ENCODE measurements at regions not wholly inside any gene's neighbourhood (a gene's known extent, or its start where the extent isn't known, plus 50 kb on each side); places are given as distances from the start of the nearest gene placed in this dataset.

DNA sequence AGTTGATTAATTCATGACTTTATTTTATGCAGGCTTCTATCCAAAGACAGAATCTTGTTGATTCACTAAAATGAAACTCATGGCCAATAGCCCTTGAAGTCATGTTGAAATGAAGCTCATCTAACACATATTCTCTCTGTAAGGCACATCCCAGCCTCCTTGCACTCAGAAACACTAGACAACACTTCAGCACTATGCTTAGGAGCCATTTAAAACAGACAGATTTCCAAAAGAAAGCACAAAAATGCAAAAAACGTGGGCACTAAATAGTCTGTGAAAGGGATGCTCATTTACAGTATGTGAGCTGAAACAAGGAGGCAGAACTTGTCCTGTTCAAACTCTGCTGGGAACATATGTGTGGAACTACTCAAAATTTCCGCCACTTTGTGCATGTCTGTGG lies 124.4 kb downstream of the MYCN start:
- H3K9me3 ChIP-seq, result no peaks in the 10 kb centered on the region

GRCh38 chr2:16063955-16064633 lies 123.7 kb downstream of the MYCN start:
- no peak for ATAC-seq (ENCODE audit: insufficient number of reproducible peaks, low FRiP score, low read depth)
- TF ChIP-seq CTCF (IDR thresholded peaks at IDR 0.05), result no peak

More for the DNA sequence above, 124.4 kb downstream of the MYCN start:
- no peak for TF ChIP-seq CTCF (IDR thresholded peaks at IDR 0.05)
- H3K27me3 ChIP-seq (replicated peaks; ENCODE audit: insufficient read depth), result no peaks in the 10 kb centered on the region
- no peak for DNase-seq (ENCODE audit: low spot score)
- no peaks in the 10 kb centered on the region for H3K4me1 ChIP-seq (ENCODE audit: control insufficient read depth in 1 of 2, low read depth in 2 of 2)
- H3K4me3 ChIP-seq, result no peak overlapping the region
- no peak for ATAC-seq (ENCODE audit: insufficient number of reproducible peaks, low FRiP score, low read depth)
- no peak overlapping the region for H3K27ac ChIP-seq
- H3K36me3 ChIP-seq, result no peaks in the 10 kb centered on the region

GRCh38 chr2:16063251-16063850 lies 123.0 kb downstream of the MYCN start:
- DNase-seq (ENCODE audit: low spot score) (no peak), ATAC-seq (ENCODE audit: insufficient number of reproducible peaks, low FRiP score, low read depth) (no peak)
- H3K36me3 ChIP-seq, result no peaks in the 10 kb centered on the region
- H3K27me3 ChIP-seq (replicated peaks; ENCODE audit: insufficient read depth), result no peaks in the 10 kb centered on the region
- H3K9me3 ChIP-seq, result no peaks in the 10 kb centered on the region
- no peaks in the 10 kb centered on the region for H3K4me1 ChIP-seq (ENCODE audit: control insufficient read depth in 1 of 2, low read depth in 2 of 2)
- TF ChIP-seq CTCF (IDR thresholded peaks at IDR 0.05), result no peak
- no peak overlapping the region for H3K4me3 ChIP-seq
- H3K27ac ChIP-seq, result no peak overlapping the region

More at GRCh38 chr2:16063955-16064633, 123.7 kb downstream of the MYCN start:
- H3K4me3 ChIP-seq, result no peak overlapping the region
- no peaks in the 10 kb centered on the region for H3K36me3 ChIP-seq
- no peaks in the 10 kb centered on the region for H3K4me1 ChIP-seq (ENCODE audit: control insufficient read depth in 1 of 2, low read depth in 2 of 2)
- H3K27ac ChIP-seq, result no peak overlapping the region
- H3K27me3 ChIP-seq (replicated peaks; ENCODE audit: insufficient read depth), result no peaks in the 10 kb centered on the region
- no peak for DNase-seq (ENCODE audit: low spot score)
- H3K9me3 ChIP-seq, result no peaks in the 10 kb centered on the region

DNA sequence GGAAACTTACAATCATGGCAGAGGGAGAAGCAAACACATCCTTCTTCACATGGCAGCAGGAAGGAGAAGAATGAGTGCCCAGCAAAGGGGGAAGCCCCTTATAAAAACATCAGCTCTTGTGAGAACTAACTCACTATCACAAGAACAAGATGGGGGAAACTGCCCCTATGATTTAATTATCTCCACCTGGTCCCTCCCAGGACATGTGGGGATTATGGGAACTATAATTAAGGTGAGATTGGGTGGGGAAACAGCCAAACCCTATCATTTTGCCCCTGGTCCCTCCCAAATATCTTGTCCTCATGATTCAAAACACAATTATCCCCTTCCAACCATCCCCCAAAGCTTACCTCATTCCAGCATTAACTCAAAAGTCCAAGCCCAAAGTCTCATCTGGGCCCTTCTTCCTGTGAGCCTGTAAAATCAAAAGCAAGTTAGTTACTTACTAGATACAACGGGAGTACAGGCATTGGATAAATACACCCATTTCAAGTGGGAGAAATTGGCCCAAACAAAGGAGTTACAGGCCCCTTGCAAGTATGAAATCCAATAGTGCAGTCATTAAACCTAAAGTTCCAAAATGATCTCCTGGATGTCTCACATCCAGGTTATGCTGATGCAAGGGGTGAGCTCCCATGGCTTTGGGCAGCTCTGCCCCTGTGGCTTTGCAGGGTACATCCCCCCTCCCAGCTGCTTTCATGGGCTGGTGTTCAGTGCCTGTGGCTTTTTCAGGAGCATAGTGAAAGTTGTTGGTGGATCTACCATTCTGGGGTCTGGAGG lies 122.3 kb downstream of the MYCN start:
- Histone ChIP-seq H3K4me1 (ENCODE audit: control insufficient read depth in 1 of 2, low read depth in 2 of 2) (no peaks in the 10 kb centered on the region), H3K9me3 (no peaks in the 10 kb centered on the region), H3K27ac (no peak overlapping the region), H3K36me3 (no peaks in the 10 kb centered on the region), H3K4me3 (no peak overlapping the region), H3K27me3 (replicated peaks; ENCODE audit: insufficient read depth) (no peaks in the 10 kb centered on the region)
- DNase-seq (ENCODE audit: low spot score), result no peak
- no peak for TF ChIP-seq CTCF (IDR thresholded peaks at IDR 0.05)
- no peak for ATAC-seq (ENCODE audit: insufficient number of reproducible peaks, low FRiP score, low read depth)
